ENCODE measurements at regions not wholly inside any gene's neighbourhood (a gene's known extent, or its start where the extent isn't known, plus 50 kb on each side); places are given as distances from the start of the nearest gene placed in this dataset.

GRCh38 chr3:178275311-178275710 lies 260.9 kb upstream of the KCNMB2 start:
- Histone ChIP-seq H3K4me3 (ENCODE audit: low read length in 3 of 3) (no peak overlapping the region), H3K27me3 (ENCODE audit: control insufficient read depth in 3 of 3, insufficient read depth in 3 of 3, low read length in 3 of 3) (no peaks in the 10 kb centered on the region), H3K36me3 (ENCODE audit: control insufficient read depth in 3 of 3, insufficient read depth in 3 of 3, low read length in 3 of 3) (no peaks in the 10 kb centered on the region), H3K9me3 (ENCODE audit: control insufficient read depth in 3 of 3, low read length in 3 of 3) (peaks cover 0 to 2% (median 0%) of the 10 kb centered on the region in 3 donors), H3K9ac (ENCODE audit: low read depth in 1 of 3, low read length in 3 of 3) (no peak overlapping the region), H3K4me1 (ENCODE audit: control insufficient read depth in 3 of 3, insufficient read depth in 3 of 3, low read length in 3 of 3) (no peaks in the 10 kb centered on the region), H3K27ac (ENCODE audit: low read depth, low read length) (no peak overlapping the region)

DNA sequence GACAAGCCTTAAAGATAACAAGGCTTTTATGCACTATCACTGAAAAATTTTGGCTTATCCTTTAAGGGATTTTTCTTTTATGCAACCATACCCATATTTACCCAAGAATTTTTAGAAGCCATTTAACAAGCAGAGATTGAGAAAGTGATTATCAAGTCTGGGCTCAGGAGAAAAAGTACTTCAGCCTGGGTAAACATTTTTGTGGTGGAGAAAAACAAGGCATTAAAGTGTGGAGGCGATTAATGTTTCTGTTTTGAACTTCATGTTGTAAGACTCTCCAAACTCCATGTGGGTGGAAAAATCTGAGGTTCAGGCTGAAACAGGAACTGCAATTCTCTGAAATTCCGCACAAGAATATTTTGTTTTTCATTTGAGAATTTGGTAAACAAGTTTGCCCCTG lies 260.4 kb upstream of the KCNMB2 start:
- Histone ChIP-seq H3K27ac (ENCODE audit: low read depth, low read length) (no peak overlapping the region), H3K9me3 (ENCODE audit: control insufficient read depth in 3 of 3, low read length in 3 of 3) (peaks cover 0 to 2% (median 0%) of the 10 kb centered on the region in 3 donors), H3K36me3 (ENCODE audit: control insufficient read depth in 3 of 3, insufficient read depth in 3 of 3, low read length in 3 of 3) (no peaks in the 10 kb centered on the region), H3K4me3 (ENCODE audit: low read length in 3 of 3) (no peak overlapping the region), H3K4me1 (ENCODE audit: control insufficient read depth in 3 of 3, insufficient read depth in 3 of 3, low read length in 3 of 3) (no peaks in the 10 kb centered on the region), H3K9ac (ENCODE audit: low read depth in 1 of 3, low read length in 3 of 3) (no peak overlapping the region), H3K27me3 (ENCODE audit: control insufficient read depth in 3 of 3, insufficient read depth in 3 of 3, low read length in 3 of 3) (no peaks in the 10 kb centered on the region)

- Histone ChIP-seq H3K36me3 (ENCODE audit: control insufficient read depth in 3 of 3, insufficient read depth in 3 of 3, low read length in 3 of 3) (no peaks in the 10 kb centered on the region), H3K4me1 (ENCODE audit: control insufficient read depth in 3 of 3, insufficient read depth in 3 of 3, low read length in 3 of 3) (no peaks in the 10 kb centered on the region), H3K27me3 (ENCODE audit: control insufficient read depth in 3 of 3, insufficient read depth in 3 of 3, low read length in 3 of 3) (no peaks in the 10 kb centered on the region), H3K27ac (ENCODE audit: low read depth, low read length) (no peak overlapping the region), H3K9me3 (ENCODE audit: control insufficient read depth in 3 of 3, low read length in 3 of 3) (peaks cover 0 to 5% (median 0%) of the 10 kb centered on the region in 3 donors), H3K4me3 (ENCODE audit: low read length in 3 of 3) (no peak overlapping the region), H3K9ac (ENCODE audit: low read depth in 1 of 3, low read length in 3 of 3) (no peak overlapping the region)
Measured at GRCh38 chr3:178277605-178278004, 258.6 kb upstream of the KCNMB2 start.

DNA sequence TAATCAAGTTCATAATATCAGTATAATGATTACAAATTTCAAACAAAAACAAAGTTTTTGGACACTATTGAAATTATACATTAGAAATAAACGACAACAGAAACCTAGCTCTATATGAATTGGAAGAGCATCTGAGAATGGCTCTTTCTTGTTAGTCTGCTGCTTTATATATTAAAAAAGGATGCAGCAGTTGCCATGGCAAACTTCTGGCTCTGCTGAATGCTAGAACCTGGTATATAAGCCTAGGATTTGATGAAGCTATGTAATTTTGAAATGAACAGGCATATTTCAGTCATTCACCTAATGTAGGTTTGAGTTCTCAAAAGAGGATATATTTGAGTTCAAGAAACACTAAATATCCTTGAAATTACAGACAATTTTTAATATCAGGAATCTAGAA lies 252.7 kb upstream of the KCNMB2 start:
- H3K27ac ChIP-seq (ENCODE audit: low read depth, low read length): no peak overlapping the region
- H3K9ac ChIP-seq (ENCODE audit: low read depth in 1 of 3, low read length in 3 of 3): no peak overlapping the region
- peaks cover 0 to 5% (median 0%) of the 10 kb centered on the region in 3 donors for H3K9me3 ChIP-seq (ENCODE audit: control insufficient read depth in 3 of 3, low read length in 3 of 3)
- H3K4me3 ChIP-seq (ENCODE audit: low read length in 3 of 3): no peak overlapping the region
- H3K36me3 ChIP-seq (ENCODE audit: control insufficient read depth in 3 of 3, insufficient read depth in 3 of 3, low read length in 3 of 3): no peaks in the 10 kb centered on the region
- no peaks in the 10 kb centered on the region for H3K4me1 ChIP-seq (ENCODE audit: control insufficient read depth in 3 of 3, insufficient read depth in 3 of 3, low read length in 3 of 3)
- no peaks in the 10 kb centered on the region for H3K27me3 ChIP-seq (ENCODE audit: control insufficient read depth in 3 of 3, insufficient read depth in 3 of 3, low read length in 3 of 3)

GRCh38 chr3:178284181-178284580 lies 252.1 kb upstream of the KCNMB2 start:
- no peak overlapping the region for H3K9ac ChIP-seq (ENCODE audit: low read depth in 1 of 3, low read length in 3 of 3)
- H3K27me3 ChIP-seq (ENCODE audit: control insufficient read depth in 3 of 3, insufficient read depth in 3 of 3, low read length in 3 of 3): no peaks in the 10 kb centered on the region
- peaks cover 0 to 5% (median 0%) of the 10 kb centered on the region in 3 donors for H3K9me3 ChIP-seq (ENCODE audit: control insufficient read depth in 3 of 3, low read length in 3 of 3)
- no peaks in the 10 kb centered on the region for H3K4me1 ChIP-seq (ENCODE audit: control insufficient read depth in 3 of 3, insufficient read depth in 3 of 3, low read length in 3 of 3)
- H3K4me3 ChIP-seq (ENCODE audit: low read length in 3 of 3): no peak overlapping the region
- H3K36me3 ChIP-seq (ENCODE audit: control insufficient read depth in 3 of 3, insufficient read depth in 3 of 3, low read length in 3 of 3): no peaks in the 10 kb centered on the region
- no peak overlapping the region for H3K27ac ChIP-seq (ENCODE audit: low read depth, low read length)

- H3K4me3 ChIP-seq (ENCODE audit: low read length in 3 of 3): no peak overlapping the region
- H3K9ac ChIP-seq (ENCODE audit: low read depth in 1 of 3, low read length in 3 of 3): no peak overlapping the region
- no peak overlapping the region for H3K27ac ChIP-seq (ENCODE audit: low read depth, low read length)
- H3K9me3 ChIP-seq (ENCODE audit: control insufficient read depth in 3 of 3, low read length in 3 of 3): no peaks in the 10 kb centered on the region
- no peaks in the 10 kb centered on the region for H3K4me1 ChIP-seq (ENCODE audit: control insufficient read depth in 3 of 3, insufficient read depth in 3 of 3, low read length in 3 of 3)
- H3K27me3 ChIP-seq (ENCODE audit: control insufficient read depth in 3 of 3, insufficient read depth in 3 of 3, low read length in 3 of 3): no peaks in the 10 kb centered on the region
- H3K36me3 ChIP-seq (ENCODE audit: control insufficient read depth in 3 of 3, insufficient read depth in 3 of 3, low read length in 3 of 3): no peaks in the 10 kb centered on the region
Measured at GRCh38 chr3:178288074-178288473, 248.2 kb upstream of the KCNMB2 start.

DNA sequence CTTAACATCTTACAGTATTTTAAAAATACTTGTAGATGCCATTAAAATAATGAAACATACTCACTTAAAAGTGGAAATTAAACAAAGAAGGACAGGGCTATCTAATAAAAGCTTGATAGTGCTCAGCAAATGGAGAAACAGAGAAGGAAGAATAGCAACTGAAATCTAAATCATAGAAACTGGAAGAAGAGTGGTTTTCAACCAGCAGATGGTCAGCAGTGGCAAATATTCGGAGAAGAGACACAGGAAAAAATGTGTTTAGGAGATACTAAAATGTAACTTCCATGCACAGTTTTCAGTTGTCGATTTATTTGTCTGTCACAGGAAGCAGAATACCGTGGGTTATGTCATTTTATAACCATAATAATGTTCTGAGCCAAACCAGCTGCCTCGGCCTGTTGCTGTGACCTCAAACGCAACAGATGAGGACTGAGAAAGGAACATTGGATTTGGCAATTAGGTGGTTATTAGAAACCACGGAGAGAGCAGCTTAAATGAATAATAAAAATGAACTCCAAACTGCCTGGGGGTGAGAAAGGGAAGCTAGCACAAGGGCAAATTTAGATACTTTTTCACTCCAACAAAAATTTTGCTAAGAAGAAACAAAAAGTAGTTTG lies 246.6 kb upstream of the KCNMB2 start:
- no peaks in the 10 kb centered on the region for H3K4me1 ChIP-seq (ENCODE audit: control insufficient read depth in 3 of 3, insufficient read depth in 3 of 3, low read length in 3 of 3)
- no peaks in the 10 kb centered on the region for H3K36me3 ChIP-seq (ENCODE audit: control insufficient read depth in 3 of 3, insufficient read depth in 3 of 3, low read length in 3 of 3)
- no peak overlapping the region for H3K27ac ChIP-seq (ENCODE audit: low read depth, low read length)
- H3K4me3 ChIP-seq (ENCODE audit: low read length in 3 of 3): no peak overlapping the region
- H3K27me3 ChIP-seq (ENCODE audit: control insufficient read depth in 3 of 3, insufficient read depth in 3 of 3, low read length in 3 of 3): no peaks in the 10 kb centered on the region
- H3K9me3 ChIP-seq (ENCODE audit: control insufficient read depth in 3 of 3, low read length in 3 of 3): no peaks in the 10 kb centered on the region
- H3K9ac ChIP-seq (ENCODE audit: low read depth in 1 of 3, low read length in 3 of 3): no peak overlapping the region

- no peaks in the 10 kb centered on the region for H3K4me1 ChIP-seq (ENCODE audit: control insufficient read depth in 3 of 3, insufficient read depth in 3 of 3, low read length in 3 of 3)
- H3K36me3 ChIP-seq (ENCODE audit: control insufficient read depth in 3 of 3, insufficient read depth in 3 of 3, low read length in 3 of 3): no peaks in the 10 kb centered on the region
- H3K9me3 ChIP-seq (ENCODE audit: control insufficient read depth in 3 of 3, low read length in 3 of 3): no peaks in the 10 kb centered on the region
- no peak overlapping the region for H3K27ac ChIP-seq (ENCODE audit: low read depth, low read length)
- no peak overlapping the region for H3K4me3 ChIP-seq (ENCODE audit: low read length in 3 of 3)
- no peak overlapping the region for H3K9ac ChIP-seq (ENCODE audit: low read depth in 1 of 3, low read length in 3 of 3)
- H3K27me3 ChIP-seq (ENCODE audit: control insufficient read depth in 3 of 3, insufficient read depth in 3 of 3, low read length in 3 of 3): no peaks in the 10 kb centered on the region
Measured at GRCh38 chr3:178291574-178292370, 244.5 kb upstream of the KCNMB2 start.

- H3K4me3 ChIP-seq (ENCODE audit: low read length in 3 of 3): no peak overlapping the region
- H3K36me3 ChIP-seq (ENCODE audit: control insufficient read depth in 3 of 3, insufficient read depth in 3 of 3, low read length in 3 of 3): no peaks in the 10 kb centered on the region
- no peaks in the 10 kb centered on the region for H3K9me3 ChIP-seq (ENCODE audit: control insufficient read depth in 3 of 3, low read length in 3 of 3)
- no peaks in the 10 kb centered on the region for H3K4me1 ChIP-seq (ENCODE audit: control insufficient read depth in 3 of 3, insufficient read depth in 3 of 3, low read length in 3 of 3)
- H3K27ac ChIP-seq (ENCODE audit: low read depth, low read length): no peak overlapping the region
- no peaks in the 10 kb centered on the region for H3K27me3 ChIP-seq (ENCODE audit: control insufficient read depth in 3 of 3, insufficient read depth in 3 of 3, low read length in 3 of 3)
- no peak overlapping the region for H3K9ac ChIP-seq (ENCODE audit: low read depth in 1 of 3, low read length in 3 of 3)
Measured at GRCh38 chr3:178295292-178295912, 240.8 kb upstream of the KCNMB2 start.

DNA sequence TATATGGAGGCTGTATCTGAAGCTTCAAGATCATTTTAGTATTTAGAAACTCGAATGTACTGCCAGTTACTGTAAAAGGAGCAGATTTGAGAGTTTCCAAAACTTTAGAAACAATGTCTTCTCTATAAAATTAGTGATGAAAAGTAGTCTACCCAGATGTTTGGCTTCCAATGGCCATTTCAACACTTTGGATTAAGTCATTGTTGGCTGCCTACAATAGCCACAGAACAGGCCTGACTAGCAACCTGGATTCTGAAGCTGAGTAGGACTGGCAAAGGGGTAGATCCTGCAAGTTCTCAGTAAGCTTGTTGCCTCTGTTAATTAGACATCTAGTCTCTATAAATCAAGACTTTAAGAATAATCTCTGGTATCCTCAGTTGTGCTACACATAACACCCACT lies 239.0 kb upstream of the KCNMB2 start:
- Histone ChIP-seq H3K4me3 (ENCODE audit: low read length in 3 of 3) (no peak overlapping the region), H3K4me1 (ENCODE audit: control insufficient read depth in 3 of 3, insufficient read depth in 3 of 3, low read length in 3 of 3) (no peaks in the 10 kb centered on the region), H3K27ac (ENCODE audit: low read depth, low read length) (no peak overlapping the region)

More for the DNA sequence above, 239.0 kb upstream of the KCNMB2 start:
- Histone ChIP-seq H3K36me3 (ENCODE audit: control insufficient read depth in 3 of 3, insufficient read depth in 3 of 3, low read length in 3 of 3) (no peaks in the 10 kb centered on the region), H3K9me3 (ENCODE audit: control insufficient read depth in 3 of 3, low read length in 3 of 3) (no peaks in the 10 kb centered on the region), H3K9ac (ENCODE audit: low read depth in 1 of 3, low read length in 3 of 3) (no peak overlapping the region), H3K27me3 (ENCODE audit: control insufficient read depth in 3 of 3, insufficient read depth in 3 of 3, low read length in 3 of 3) (no peaks in the 10 kb centered on the region)

Data from skeletal muscle tissue (tissue), 3 donors.